Fibroblast of skin of right quadriceps (primary cell): ENCODE measurements at regions not wholly inside any gene's neighbourhood (a gene's known extent, or its start where the extent isn't known, plus 50 kb on each side); places are given as distances from the start of the nearest gene placed in this dataset.

ENCODE experiments used
- DNase-seq: peaks from one replicate; pipeline ENCODE4 v3.0.0-alpha.2; 2013

- DNase-seq: no peak
Observed at GRCh38 chr12:92089559-92089958, 56.1 kb downstream of the BTG1 start.

GRCh38 chr12:92088805-92089204 lies 56.8 kb downstream of the BTG1 start:
- DNase-seq: no peak

GRCh38 chr12:92085736-92086040 lies 60.0 kb downstream of the BTG1 start:
- DNase-seq: no peak

- no peak for DNase-seq
Observed at GRCh38 chr12:92085040-92085735, 60.5 kb downstream of the BTG1 start.

- peak; percentile 73 for DNase-seq
Observed at GRCh38 chr12:92080911-92081285, 64.7 kb downstream of the BTG1 start.

GRCh38 chr12:92079054-92079385 lies 66.6 kb downstream of the BTG1 start:
- peak; percentile 61 for DNase-seq

- peak; percentile 100 for DNase-seq
Observed at GRCh38 chr12:92078167-92079053, 67.2 kb downstream of the BTG1 start.

GRCh38 chr12:92077530-92077929 lies 68.1 kb downstream of the BTG1 start:
- DNase-seq: no peak

- peak; percentile 37 for DNase-seq
Observed at GRCh38 chr12:92076101-92076500, 69.5 kb downstream of the BTG1 start.

- peak; percentile 88 for DNase-seq
Observed at GRCh38 chr12:92075425-92075914, 70.2 kb downstream of the BTG1 start.

- no peak for DNase-seq
Observed at GRCh38 chr12:92074889-92075288, 70.8 kb downstream of the BTG1 start.

GRCh38 chr12:92073094-92073493 lies 72.6 kb downstream of the BTG1 start:
- DNase-seq: no peak

- no peak for DNase-seq
Observed at GRCh38 chr12:92072112-92072511, 73.5 kb downstream of the BTG1 start.

- no peak for DNase-seq
Observed at GRCh38 chr12:92070864-92071445, 74.7 kb downstream of the BTG1 start.

- no peak for DNase-seq
Observed at GRCh38 chr12:92070054-92070863, 75.4 kb downstream of the BTG1 start.

GRCh38 chr12:92068459-92068858 lies 77.2 kb downstream of the BTG1 start:
- DNase-seq: no peak

- no peak for DNase-seq
Observed at GRCh38 chr12:92065639-92066038, 80.0 kb downstream of the BTG1 start.

- no peak for DNase-seq
Observed at GRCh38 chr12:92065018-92065499, 80.6 kb downstream of the BTG1 start.

GRCh38 chr12:92064422-92064821 lies 81.2 kb downstream of the BTG1 start:
- DNase-seq: no peak

GRCh38 chr12:92063641-92064040 lies 82.0 kb downstream of the BTG1 start:
- no peak for DNase-seq

GRCh38 chr12:92062539-92063493 lies 82.8 kb downstream of the BTG1 start:
- DNase-seq: no peak

GRCh38 chr12:92061061-92061460 lies 84.6 kb downstream of the BTG1 start:
- DNase-seq: no peak
